ENCODE measurements at regions not wholly inside any gene's neighbourhood (a gene's known extent, or its start where the extent isn't known, plus 50 kb on each side); places are given as distances from the start of the nearest gene placed in this dataset.

DNA sequence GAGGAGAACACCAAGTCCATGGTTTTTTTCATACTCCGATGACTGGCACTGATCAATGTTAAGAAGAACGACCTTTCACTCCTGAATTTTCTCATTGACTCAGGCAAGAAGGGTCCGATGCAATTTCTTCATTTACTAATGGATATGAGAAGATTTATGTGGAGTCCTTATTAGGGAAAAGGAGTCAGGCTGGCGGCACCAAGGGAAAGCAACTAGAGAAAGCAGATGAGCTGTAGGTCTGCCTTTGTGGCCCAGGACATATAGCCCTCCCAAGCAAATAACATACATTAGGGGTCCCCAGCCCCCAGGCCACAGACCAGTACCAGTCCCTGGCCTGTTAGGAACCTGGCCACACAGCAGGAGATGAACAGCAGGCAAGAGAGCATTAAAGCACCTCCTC lies 206.8 kb downstream of the KBTBD8 start:
- TF ChIP-seq MAX (IDR thresholded peaks at IDR 0.05) (no peak), YY1 (IDR thresholded peaks at IDR 0.05; ENCODE audit: low read depth) (no peak), EP300 (IDR thresholded peaks at IDR 0.05; ENCODE audit: borderline replicate concordance) (no peak), TAF1 (IDR thresholded peaks at IDR 0.05; ENCODE audit: low read depth) (no peak), RAD21 (IDR thresholded peaks at IDR 0.05; ENCODE audit: low read depth) (no peak), REST (IDR thresholded peaks at IDR 0.05; ENCODE audit: low read depth) (no peak), CREB1 (IDR thresholded peaks at IDR 0.05; ENCODE audit: low read depth) (no peak), EGR1 (IDR thresholded peaks at IDR 0.05) (no peak), TEAD4 (IDR thresholded peaks at IDR 0.05) (no peak), CEBPB (IDR thresholded peaks at IDR 0.05) (no peak), NFIC (IDR thresholded peaks at IDR 0.05) (no peak), TCF12 (IDR thresholded peaks at IDR 0.05; ENCODE audit: low read depth) (no peak), ZBTB7A (IDR thresholded peaks at IDR 0.05; ENCODE audit: low read depth) (no peak), FOXM1 (IDR thresholded peaks at IDR 0.05; ENCODE audit: borderline replicate concordance, low read depth) (no peak)
- TF ChIP-seq, protein P1, sequence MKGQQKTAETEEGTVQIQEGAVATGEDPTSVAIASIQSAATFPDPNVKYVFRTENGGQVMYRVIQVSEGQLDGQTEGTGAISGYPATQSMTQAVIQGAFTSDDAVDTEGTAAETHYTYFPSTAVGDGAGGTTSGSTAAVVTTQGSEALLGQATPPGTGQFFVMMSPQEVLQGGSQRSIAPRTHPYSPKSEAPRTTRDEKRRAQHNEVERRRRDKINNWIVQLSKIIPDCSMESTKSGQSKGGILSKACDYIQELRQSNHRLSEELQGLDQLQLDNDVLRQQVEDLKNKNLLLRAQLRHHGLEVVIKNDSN (IDR thresholded peaks at IDR 0.05): no peak

DNA sequence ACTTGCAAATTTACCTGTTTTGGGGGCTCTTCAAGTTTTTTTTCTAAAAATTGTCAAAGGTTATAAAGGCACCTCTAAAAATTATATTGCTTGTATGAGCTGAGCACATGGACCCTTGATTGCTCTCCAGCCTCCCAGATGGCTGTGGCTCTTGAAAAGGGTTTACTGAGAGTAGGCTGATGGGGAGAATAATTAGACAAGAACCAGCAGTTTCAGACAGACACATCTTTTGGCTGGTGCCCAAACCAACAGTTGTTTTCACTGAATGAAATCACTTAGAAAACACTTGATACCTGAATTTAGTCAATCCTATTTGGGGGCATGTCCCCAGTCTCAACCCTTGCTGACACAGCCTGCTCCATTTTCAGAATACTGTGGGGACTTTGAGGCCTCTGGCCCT lies 217.6 kb downstream of the KBTBD8 start:
- no peak for TF ChIP-seq EGR1 (IDR thresholded peaks at IDR 0.05)
- TF ChIP-seq, protein P1 (IDR thresholded peaks at IDR 0.05): no peak
- TF ChIP-seq CREB1 (IDR thresholded peaks at IDR 0.05; ENCODE audit: low read depth): no peak
- TF ChIP-seq RAD21 (IDR thresholded peaks at IDR 0.05; ENCODE audit: low read depth): no peak

DNA sequence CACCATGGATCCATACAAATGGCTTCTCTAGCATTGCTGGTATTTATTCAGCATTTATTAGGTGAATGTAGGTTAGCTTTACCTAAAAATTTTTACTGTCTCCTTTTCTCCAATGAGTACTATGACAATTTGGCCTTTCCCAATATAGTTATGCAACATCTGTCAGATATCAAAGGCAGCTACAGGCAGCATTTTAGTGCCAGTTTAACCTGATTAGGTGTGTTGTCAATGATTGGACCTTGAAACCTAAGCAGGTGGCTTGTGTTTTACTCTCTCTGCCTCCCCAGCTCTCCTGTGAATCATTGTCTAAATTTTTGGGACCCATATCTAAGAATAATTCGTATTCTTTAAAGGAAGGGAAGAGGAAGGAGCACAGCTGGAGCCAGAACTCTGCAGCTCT lies 228.9 kb downstream of the KBTBD8 start:
- TF ChIP-seq TEAD4 (IDR thresholded peaks at IDR 0.05) (no peak), TCF12 (IDR thresholded peaks at IDR 0.05; ENCODE audit: low read depth) (no peak), MAX (IDR thresholded peaks at IDR 0.05) (no peak), RAD21 (IDR thresholded peaks at IDR 0.05; ENCODE audit: low read depth) (no peak), CEBPB (IDR thresholded peaks at IDR 0.05) (no peak), EGR1 (IDR thresholded peaks at IDR 0.05) (no peak), FOXM1 (IDR thresholded peaks at IDR 0.05; ENCODE audit: borderline replicate concordance, low read depth) (no peak), EP300 (IDR thresholded peaks at IDR 0.05; ENCODE audit: borderline replicate concordance) (no peak), REST (IDR thresholded peaks at IDR 0.05; ENCODE audit: low read depth) (no peak), TAF1 (IDR thresholded peaks at IDR 0.05; ENCODE audit: low read depth) (no peak), YY1 (IDR thresholded peaks at IDR 0.05; ENCODE audit: low read depth) (no peak), NFIC (IDR thresholded peaks at IDR 0.05) (no peak), CREB1 (IDR thresholded peaks at IDR 0.05; ENCODE audit: low read depth) (no peak), ZBTB7A (IDR thresholded peaks at IDR 0.05; ENCODE audit: low read depth) (no peak)
- TF ChIP-seq, protein P1 (IDR thresholded peaks at IDR 0.05): no peak

GRCh38 chr3:67228136-67228535 lies 230.0 kb downstream of the KBTBD8 start:
- no peak for TF ChIP-seq RAD21 (IDR thresholded peaks at IDR 0.05; ENCODE audit: low read depth)
- TF ChIP-seq FOXM1 (IDR thresholded peaks at IDR 0.05; ENCODE audit: borderline replicate concordance, low read depth): no peak
- TF ChIP-seq TEAD4 (IDR thresholded peaks at IDR 0.05): no peak
- no peak for TF ChIP-seq MAX (IDR thresholded peaks at IDR 0.05)
- TF ChIP-seq EGR1 (IDR thresholded peaks at IDR 0.05): no peak
- TF ChIP-seq CREB1 (IDR thresholded peaks at IDR 0.05; ENCODE audit: low read depth): no peak
- no peak for TF ChIP-seq TAF1 (IDR thresholded peaks at IDR 0.05; ENCODE audit: low read depth)
- TF ChIP-seq REST (IDR thresholded peaks at IDR 0.05; ENCODE audit: low read depth): no peak
- TF ChIP-seq YY1 (IDR thresholded peaks at IDR 0.05; ENCODE audit: low read depth): no peak
- TF ChIP-seq, protein P1 (IDR thresholded peaks at IDR 0.05): no peak
- TF ChIP-seq ZBTB7A (IDR thresholded peaks at IDR 0.05; ENCODE audit: low read depth): no peak
- no peak for TF ChIP-seq TCF12 (IDR thresholded peaks at IDR 0.05; ENCODE audit: low read depth)
- no peak for TF ChIP-seq NFIC (IDR thresholded peaks at IDR 0.05)
- no peak for TF ChIP-seq EP300 (IDR thresholded peaks at IDR 0.05; ENCODE audit: borderline replicate concordance)

All from Ishikawa (cell line).